ENCODE measurements at regions not wholly inside any gene's neighbourhood (a gene's known extent, or its start where the extent isn't known, plus 50 kb on each side); places are given as distances from the start of the nearest gene placed in this dataset.

DNA sequence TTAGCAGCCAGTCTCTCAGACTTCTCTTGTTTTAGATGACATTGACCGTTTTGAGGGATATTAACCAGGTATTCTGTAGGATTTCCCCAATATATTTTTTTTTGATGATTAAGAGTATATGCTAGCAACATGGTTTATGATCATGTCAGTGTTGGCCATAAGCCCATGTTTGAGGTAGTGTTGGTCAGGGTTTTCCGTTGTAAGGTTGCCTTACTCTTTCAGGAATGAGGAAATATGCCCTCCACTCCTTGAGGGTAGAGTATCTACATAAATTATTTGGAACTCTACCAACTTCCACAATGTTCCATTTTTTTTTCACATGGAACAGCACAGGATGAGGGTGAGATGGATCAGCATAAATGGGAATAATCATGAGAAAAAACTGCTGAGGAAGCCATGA lies 188.4 kb upstream of the PRDM9 start:
- no peaks in the 10 kb centered on the region for H3K27me3 ChIP-seq (ENCODE audit: control insufficient read depth, insufficient read depth, low read length)
- no peak for DNase-seq
- H3K4me3 ChIP-seq (ENCODE audit: insufficient read depth, low read depth, low read length), result no peak overlapping the region
- no peaks in the 10 kb centered on the region for H3K36me3 ChIP-seq (replicated peaks; ENCODE audit: control insufficient read depth, insufficient read depth, low read length)

GRCh38 chr5:23318166-23318565 lies 189.2 kb upstream of the PRDM9 start:
- Histone ChIP-seq H3K36me3 (replicated peaks; ENCODE audit: control insufficient read depth, insufficient read depth, low read length) (no peaks in the 10 kb centered on the region), H3K27me3 (ENCODE audit: control insufficient read depth, insufficient read depth, low read length) (no peaks in the 10 kb centered on the region), H3K4me3 (ENCODE audit: insufficient read depth, low read depth, low read length) (no peak overlapping the region)
- no peak for DNase-seq

- no peak for DNase-seq
- no peaks in the 10 kb centered on the region for H3K27me3 ChIP-seq (ENCODE audit: control insufficient read depth, insufficient read depth, low read length)
- H3K4me3 ChIP-seq (ENCODE audit: insufficient read depth, low read depth, low read length), result no peak overlapping the region
- no peaks in the 10 kb centered on the region for H3K36me3 ChIP-seq (replicated peaks; ENCODE audit: control insufficient read depth, insufficient read depth, low read length)
Observed at GRCh38 chr5:23316060-23316591, 191.3 kb upstream of the PRDM9 start.

GRCh38 chr5:23314827-23315226 lies 192.6 kb upstream of the PRDM9 start:
- Histone ChIP-seq H3K4me3 (ENCODE audit: insufficient read depth, low read depth, low read length) (no peak overlapping the region), H3K36me3 (replicated peaks; ENCODE audit: control insufficient read depth, insufficient read depth, low read length) (no peaks in the 10 kb centered on the region), H3K27me3 (ENCODE audit: control insufficient read depth, insufficient read depth, low read length) (no peaks in the 10 kb centered on the region)
- DNase-seq, result no peak

DNA sequence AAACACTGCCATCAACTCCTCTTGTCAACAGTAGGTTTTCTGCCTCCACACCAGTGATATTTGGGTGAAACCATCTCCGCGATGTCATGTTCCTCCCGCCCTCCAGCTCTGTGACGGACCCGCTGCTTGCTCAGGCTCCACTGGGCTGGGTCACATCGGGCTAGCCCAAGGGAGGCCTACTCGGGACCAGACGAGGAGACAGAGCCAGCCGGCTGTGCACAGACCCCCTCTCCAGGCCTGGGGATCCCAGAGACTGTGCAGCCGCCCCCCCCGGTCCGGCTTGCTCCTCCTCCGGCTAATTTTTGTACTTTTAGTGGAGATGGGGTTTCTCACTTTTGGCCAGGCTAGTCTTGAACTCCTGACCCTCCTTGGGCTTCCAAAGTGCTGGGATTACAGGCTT lies 202.4 kb upstream of the PRDM9 start:
- no peak for DNase-seq
- Histone ChIP-seq H3K4me3 (ENCODE audit: insufficient read depth, low read depth, low read length) (no peak overlapping the region), H3K27me3 (ENCODE audit: control insufficient read depth, insufficient read depth, low read length) (no peaks in the 10 kb centered on the region), H3K36me3 (replicated peaks; ENCODE audit: control insufficient read depth, insufficient read depth, low read length) (no peaks in the 10 kb centered on the region)

GRCh38 chr5:23303836-23304235 lies 203.6 kb upstream of the PRDM9 start:
- Histone ChIP-seq H3K4me3 (ENCODE audit: insufficient read depth, low read depth, low read length) (no peak overlapping the region), H3K27me3 (ENCODE audit: control insufficient read depth, insufficient read depth, low read length) (no peaks in the 10 kb centered on the region), H3K36me3 (replicated peaks; ENCODE audit: control insufficient read depth, insufficient read depth, low read length) (no peaks in the 10 kb centered on the region)
- no peak for DNase-seq

GRCh38 chr5:23303435-23303834 lies 204.0 kb upstream of the PRDM9 start:
- H3K27me3 ChIP-seq (ENCODE audit: control insufficient read depth, insufficient read depth, low read length), result no peaks in the 10 kb centered on the region
- no peaks in the 10 kb centered on the region for H3K36me3 ChIP-seq (replicated peaks; ENCODE audit: control insufficient read depth, insufficient read depth, low read length)

DNA sequence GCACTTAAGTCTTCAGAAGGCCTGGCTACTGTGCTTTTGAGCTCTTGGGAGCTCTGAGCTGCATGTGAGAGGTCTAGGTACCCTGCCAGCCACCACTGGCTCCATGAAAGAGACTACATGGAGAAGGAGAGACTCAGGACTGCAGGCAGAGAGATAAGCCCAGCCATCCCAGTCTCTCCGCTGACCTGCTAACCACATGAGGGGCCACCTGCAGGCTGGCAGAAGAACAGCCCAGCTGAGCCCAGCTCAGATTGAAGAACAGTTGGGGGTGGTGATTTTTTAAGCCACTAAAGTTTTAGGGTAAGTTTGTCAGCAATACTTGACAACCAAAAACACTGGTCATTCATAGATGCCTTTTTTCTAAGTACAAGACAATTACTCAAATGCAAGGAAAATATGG lies 205.0 kb upstream of the PRDM9 start:
- no peaks in the 10 kb centered on the region for H3K36me3 ChIP-seq (replicated peaks; ENCODE audit: control insufficient read depth, insufficient read depth, low read length)
- no peak overlapping the region for H3K4me3 ChIP-seq (ENCODE audit: insufficient read depth, low read depth, low read length)
- no peak for DNase-seq
- no peaks in the 10 kb centered on the region for H3K27me3 ChIP-seq (ENCODE audit: control insufficient read depth, insufficient read depth, low read length)

More at GRCh38 chr5:23303435-23303834, 204.0 kb upstream of the PRDM9 start:
- no peak overlapping the region for H3K4me3 ChIP-seq (ENCODE audit: insufficient read depth, low read depth, low read length)
- no peak for DNase-seq

DNA sequence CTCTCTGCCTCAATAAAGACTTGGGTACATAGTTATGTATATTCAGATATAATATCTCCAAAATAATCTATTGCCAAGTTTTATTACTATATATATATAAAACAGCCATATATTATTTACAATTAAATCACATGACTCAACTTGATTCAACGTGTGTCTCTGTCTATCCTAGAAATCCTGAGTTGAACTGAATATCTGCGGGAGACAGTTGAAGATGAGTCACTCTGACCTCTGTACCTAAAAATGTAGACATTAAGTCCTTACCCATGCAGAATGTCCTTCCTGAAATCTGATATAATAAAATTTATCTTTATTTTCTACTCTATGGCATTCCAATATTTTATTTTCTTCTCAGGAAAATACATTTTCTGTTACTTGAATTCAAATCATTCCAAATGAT lies 218.2 kb upstream of the PRDM9 start:
- no peaks in the 10 kb centered on the region for H3K36me3 ChIP-seq (replicated peaks; ENCODE audit: control insufficient read depth, insufficient read depth, low read length)
- no peak for DNase-seq
- no peak overlapping the region for H3K4me3 ChIP-seq (ENCODE audit: insufficient read depth, low read depth, low read length)
- H3K27me3 ChIP-seq (ENCODE audit: control insufficient read depth, insufficient read depth, low read length), result no peaks in the 10 kb centered on the region

DNA sequence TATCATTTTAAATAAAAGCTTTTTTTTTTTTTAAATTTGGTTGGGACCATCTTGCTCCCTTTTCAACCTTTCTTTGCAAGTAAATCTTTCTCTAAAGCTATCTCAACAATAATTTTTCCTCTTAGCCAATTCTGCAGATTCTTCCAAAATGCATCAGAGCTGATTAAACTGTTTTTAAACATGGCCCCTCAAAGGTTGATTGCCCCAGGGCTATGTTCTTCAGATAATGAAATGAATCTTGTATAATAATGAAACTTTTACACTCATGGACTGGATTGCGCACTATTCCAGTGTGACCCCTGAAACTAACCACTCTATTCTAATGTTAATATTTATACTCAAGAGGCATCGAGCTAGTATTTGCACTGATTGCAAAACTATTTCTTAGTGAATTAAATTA lies 222.8 kb upstream of the PRDM9 start:
- no peaks in the 10 kb centered on the region for H3K27me3 ChIP-seq (ENCODE audit: control insufficient read depth, insufficient read depth, low read length)
- no peak for DNase-seq
- H3K4me3 ChIP-seq (ENCODE audit: insufficient read depth, low read depth, low read length), result no peak overlapping the region
- H3K36me3 ChIP-seq (replicated peaks; ENCODE audit: control insufficient read depth, insufficient read depth, low read length), result no peaks in the 10 kb centered on the region

DNA sequence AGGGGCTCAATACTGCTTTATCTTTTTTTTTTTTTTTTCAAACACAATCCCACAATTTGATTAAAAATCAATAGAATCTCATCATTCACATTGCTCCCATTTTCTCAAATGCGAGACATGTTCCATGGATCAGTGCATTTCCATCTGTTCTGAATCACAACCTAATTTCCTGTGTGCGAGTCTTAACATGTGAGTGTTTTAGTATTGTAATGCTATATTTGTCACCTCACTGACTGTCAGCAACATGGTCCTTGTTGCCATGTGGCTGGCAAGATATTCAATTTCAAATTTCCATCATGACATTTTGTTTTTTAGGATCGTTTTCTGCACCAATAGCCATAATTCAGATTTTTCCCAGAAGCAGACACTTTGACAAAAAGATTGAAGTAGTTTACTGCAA lies 233.2 kb upstream of the PRDM9 start:
- no peak overlapping the region for H3K4me3 ChIP-seq (ENCODE audit: insufficient read depth, low read depth, low read length)
- H3K36me3 ChIP-seq (replicated peaks; ENCODE audit: control insufficient read depth, insufficient read depth, low read length), result no peaks in the 10 kb centered on the region
- no peak for DNase-seq
- H3K27me3 ChIP-seq (ENCODE audit: control insufficient read depth, insufficient read depth, low read length), result no peaks in the 10 kb centered on the region

GRCh38 chr5:23269981-23270380 lies 237.4 kb upstream of the PRDM9 start:
- H3K36me3 ChIP-seq (replicated peaks; ENCODE audit: control insufficient read depth, insufficient read depth, low read length), result no peaks in the 10 kb centered on the region
- H3K4me3 ChIP-seq (ENCODE audit: insufficient read depth, low read depth, low read length), result no peak overlapping the region
- H3K27me3 ChIP-seq (ENCODE audit: control insufficient read depth, insufficient read depth, low read length), result no peaks in the 10 kb centered on the region
- DNase-seq, result no peak

DNA sequence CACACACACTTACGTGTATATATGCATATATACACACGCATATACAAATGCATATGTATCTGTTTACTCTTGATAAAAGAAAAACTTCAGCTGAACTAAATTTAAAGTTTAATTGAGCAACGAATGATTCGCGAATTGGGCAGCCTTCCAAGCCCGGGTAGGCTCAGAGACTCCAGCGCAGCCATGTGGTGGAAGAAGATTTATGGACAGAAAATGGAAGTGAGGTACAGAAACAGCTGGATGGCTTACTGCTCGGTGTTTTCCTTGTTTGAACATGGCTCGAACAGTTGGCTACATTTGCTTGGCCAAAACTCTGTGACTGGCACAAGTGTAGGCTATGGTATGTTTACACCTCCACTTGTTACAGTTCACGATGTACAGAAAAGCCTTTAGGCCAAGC lies 239.3 kb upstream of the PRDM9 start:
- no peak overlapping the region for H3K4me3 ChIP-seq (ENCODE audit: insufficient read depth, low read depth, low read length)
- H3K27me3 ChIP-seq (ENCODE audit: control insufficient read depth, insufficient read depth, low read length), result no peaks in the 10 kb centered on the region
- no peaks in the 10 kb centered on the region for H3K36me3 ChIP-seq (replicated peaks; ENCODE audit: control insufficient read depth, insufficient read depth, low read length)
- DNase-seq, result no peak

DNA sequence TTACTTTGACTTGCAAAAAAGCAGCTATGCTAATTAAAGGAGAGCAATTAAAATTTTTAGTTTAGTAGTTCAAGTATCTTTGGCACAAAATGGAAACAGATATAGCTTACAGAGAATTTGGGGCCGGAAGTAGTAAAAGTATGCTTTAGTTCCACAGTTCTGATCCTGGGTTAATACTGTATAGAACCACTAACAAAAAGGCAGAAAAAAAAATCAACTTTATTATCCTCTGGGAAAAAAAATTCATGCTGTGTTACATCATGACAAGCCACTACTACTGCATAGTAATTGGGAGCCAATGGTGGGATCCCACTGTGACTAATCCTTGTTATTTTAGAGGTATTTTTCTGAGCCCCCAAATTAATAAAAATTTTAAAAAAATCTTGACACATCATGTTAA lies 246.8 kb upstream of the PRDM9 start:
- Histone ChIP-seq H3K4me3 (ENCODE audit: insufficient read depth, low read depth, low read length) (no peak overlapping the region), H3K36me3 (replicated peaks; ENCODE audit: control insufficient read depth, insufficient read depth, low read length) (no peaks in the 10 kb centered on the region), H3K27me3 (ENCODE audit: control insufficient read depth, insufficient read depth, low read length) (no peaks in the 10 kb centered on the region)
- no peak for DNase-seq

DNA sequence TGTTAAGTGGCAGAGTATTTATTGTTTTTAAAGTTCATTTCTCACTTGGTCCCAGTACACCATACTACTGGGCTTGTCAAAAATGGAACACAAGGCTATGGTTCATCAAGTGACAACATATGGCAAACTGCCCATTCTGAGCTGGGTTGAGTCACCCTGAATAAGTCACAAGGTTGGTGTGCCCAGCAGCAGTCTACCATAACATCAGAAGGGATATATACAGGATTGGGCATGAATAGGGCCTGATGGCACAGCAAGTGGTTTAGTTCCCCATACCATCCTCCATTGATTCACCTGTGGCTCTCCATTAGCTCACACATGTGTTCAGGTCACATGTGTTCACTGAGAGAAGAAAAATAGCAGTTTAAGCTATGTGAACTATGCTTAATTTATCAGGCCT lies 249.8 kb upstream of the PRDM9 start:
- H3K4me3 ChIP-seq (ENCODE audit: insufficient read depth, low read depth, low read length), result no peak overlapping the region
- DNase-seq, result no peak
- no peaks in the 10 kb centered on the region for H3K27me3 ChIP-seq (ENCODE audit: control insufficient read depth, insufficient read depth, low read length)
- no peaks in the 10 kb centered on the region for H3K36me3 ChIP-seq (replicated peaks; ENCODE audit: control insufficient read depth, insufficient read depth, low read length)

- DNase-seq, result no peak
- Histone ChIP-seq H3K27me3 (ENCODE audit: control insufficient read depth, insufficient read depth, low read length) (no peaks in the 10 kb centered on the region), H3K36me3 (replicated peaks; ENCODE audit: control insufficient read depth, insufficient read depth, low read length) (no peaks in the 10 kb centered on the region), H3K4me3 (ENCODE audit: insufficient read depth, low read depth, low read length) (no peak overlapping the region)
Observed at GRCh38 chr5:23253621-23254198, 253.7 kb upstream of the PRDM9 start.

Data from H7 (cell line).